Sigmoid colon (tissue), 6 donors: ENCODE measurements at regions not wholly inside any gene's neighbourhood (a gene's known extent, or its start where the extent isn't known, plus 50 kb on each side); places are given as distances from the start of the nearest gene placed in this dataset.

ENCODE experiments used
- DNase-seq: peaks from one replicate; pipeline ENCODE4 v3.0.0-alpha.2; 2019
- H3K27ac ChIP-seq, 4 donors: fragments of 200-600 bp; sonication (generic); one replicate each; pipeline ENCODE4 v1.5.1; 2016 to 2019; ENCODE audit warnings: mild to moderate bottlenecking in 1 of 4
- H3K27me3 ChIP-seq, 3 donors: fragments of 200-600 bp; sonication (generic); one replicate each; pipeline ENCODE4 v1.5.1; 2019; ENCODE audit warnings: mild to moderate bottlenecking in 1 of 3
- H3K36me3 ChIP-seq, 4 donors: fragments of 200-600 bp; sonication (generic); one replicate each; pipeline ENCODE4 v1.5.1; 2016 to 2019
- H3K4me1 ChIP-seq, 4 donors: fragments of 200-600 bp; sonication (generic); one replicate each; pipeline ENCODE4 v1.5.1; 2017 to 2019
- H3K4me3 ChIP-seq, 4 donors: fragments of 200-600 bp; sonication (generic); one replicate each; pipeline ENCODE4 v1.5.1; 2017 to 2019; ENCODE audit warnings: mild to moderate bottlenecking in 2 of 4, moderate library complexity in 1 of 4
- H3K9me3 ChIP-seq, 4 donors: fragments of 200-600 bp in 3 of 4; sonication (generic) in 3 of 4; one replicate each; pipeline versions ENCODE4 v1.5.1 to v1.6.1; 2013 to 2019
- EP300 ChIP-seq, 4 donors: sonication (generic); formaldehyde crosslinking; IDR thresholded peaks; one replicate each; pipeline ENCODE4 v1.6.1; 2017; ENCODE audit warnings: antibody characterized with exemption in 4 of 4
- POLR2A ChIP-seq, 2 donors: fragments of 450-650 bp; IDR thresholded peaks; one replicate each; pipeline ENCODE4 v1.6.1; 2016; ENCODE audit warnings: antibody characterized with exemption in 2 of 2, mild to moderate bottlenecking in 2 of 2, moderate library complexity in 2 of 2
- POLR2AphosphoS5 ChIP-seq, 4 donors: sonication (generic); formaldehyde crosslinking; IDR thresholded peaks; one replicate each; pipeline ENCODE4 v1.6.1; 2017; ENCODE audit warnings: antibody characterized with exemption in 4 of 4
- WGBS, 2 donors: extraction: QIAGEN DNeasy Blood & Tissue Kit; methylation state at CpG; one replicate each; pipeline ENCODE4 v1.1.7; 2013; 5-methylcytosine and 5-hydroxymethylcytosine counted together
- intact Hi-C: fragments of 100-400 bp; cut with DNase I; formaldehyde crosslinking; loops from one replicate; pipeline ENCODE4 v1.15.1; 2023
- TF ChIP-seq, protein P1 (sequence below), 4 experiments: fragments of 450-650 bp in 3 of 4; fragments of 200-600 bp in 1 of 4; IDR thresholded peaks; one replicate each; pipeline ENCODE4 v1.5.1; 2016 to 2019; ENCODE audit warnings: antibody characterized with exemption in 4 of 4, mild to moderate bottlenecking in 3 of 4, moderate library complexity in 2 of 4
- donor health status: healthy with polysubstance abuse.
- donor health status: healthy.

DNA sequence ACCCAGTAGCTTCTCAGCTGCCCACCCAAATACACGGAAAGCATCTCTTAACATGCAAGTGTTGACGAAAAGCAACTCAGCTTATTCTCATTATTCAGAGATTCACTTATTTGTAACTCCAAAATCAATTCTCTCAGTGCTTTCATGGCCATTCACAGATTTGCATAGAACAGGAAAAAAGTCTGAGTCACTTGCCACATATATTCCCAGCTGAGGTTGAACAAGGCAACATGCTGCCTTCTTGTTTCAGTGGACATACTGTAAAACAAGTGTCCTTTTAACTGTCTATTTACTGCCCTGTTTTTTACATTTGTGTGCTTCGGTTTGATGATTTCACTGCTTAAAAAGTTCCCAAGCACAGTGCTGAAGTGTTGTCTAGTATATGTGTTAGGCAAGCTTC, 273.0 kb downstream of the LTN1 start:
- whole genome bisulfite sequencing, 2 donors = 95% methylated on average over 3 of the region's 3 CpGs
- intact Hi-C loops = no loop called here
- Histone ChIP-seq H3K4me1 (no peaks in the 10 kb centered on the region), H3K27ac (no peak overlapping the region), H3K27me3 (no peaks in the 10 kb centered on the region), H3K4me3 (no peak overlapping the region), H3K36me3 (no peaks in the 10 kb centered on the region), H3K9me3 (no peaks in the 10 kb centered on the region)
- TF ChIP-seq, protein P1, sequence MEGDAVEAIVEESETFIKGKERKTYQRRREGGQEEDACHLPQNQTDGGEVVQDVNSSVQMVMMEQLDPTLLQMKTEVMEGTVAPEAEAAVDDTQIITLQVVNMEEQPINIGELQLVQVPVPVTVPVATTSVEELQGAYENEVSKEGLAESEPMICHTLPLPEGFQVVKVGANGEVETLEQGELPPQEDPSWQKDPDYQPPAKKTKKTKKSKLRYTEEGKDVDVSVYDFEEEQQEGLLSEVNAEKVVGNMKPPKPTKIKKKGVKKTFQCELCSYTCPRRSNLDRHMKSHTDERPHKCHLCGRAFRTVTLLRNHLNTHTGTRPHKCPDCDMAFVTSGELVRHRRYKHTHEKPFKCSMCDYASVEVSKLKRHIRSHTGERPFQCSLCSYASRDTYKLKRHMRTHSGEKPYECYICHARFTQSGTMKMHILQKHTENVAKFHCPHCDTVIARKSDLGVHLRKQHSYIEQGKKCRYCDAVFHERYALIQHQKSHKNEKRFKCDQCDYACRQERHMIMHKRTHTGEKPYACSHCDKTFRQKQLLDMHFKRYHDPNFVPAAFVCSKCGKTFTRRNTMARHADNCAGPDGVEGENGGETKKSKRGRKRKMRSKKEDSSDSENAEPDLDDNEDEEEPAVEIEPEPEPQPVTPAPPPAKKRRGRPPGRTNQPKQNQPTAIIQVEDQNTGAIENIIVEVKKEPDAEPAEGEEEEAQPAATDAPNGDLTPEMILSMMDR (IDR thresholded peaks at IDR 0.05) = no peak
- no peak for TF ChIP-seq EP300 (IDR thresholded peaks at IDR 0.05)
- no peak for TF ChIP-seq POLR2A (IDR thresholded peaks at IDR 0.05)
- no peak for TF ChIP-seq POLR2AphosphoS5 (IDR thresholded peaks at IDR 0.05)
- DNase-seq = no peak

DNA sequence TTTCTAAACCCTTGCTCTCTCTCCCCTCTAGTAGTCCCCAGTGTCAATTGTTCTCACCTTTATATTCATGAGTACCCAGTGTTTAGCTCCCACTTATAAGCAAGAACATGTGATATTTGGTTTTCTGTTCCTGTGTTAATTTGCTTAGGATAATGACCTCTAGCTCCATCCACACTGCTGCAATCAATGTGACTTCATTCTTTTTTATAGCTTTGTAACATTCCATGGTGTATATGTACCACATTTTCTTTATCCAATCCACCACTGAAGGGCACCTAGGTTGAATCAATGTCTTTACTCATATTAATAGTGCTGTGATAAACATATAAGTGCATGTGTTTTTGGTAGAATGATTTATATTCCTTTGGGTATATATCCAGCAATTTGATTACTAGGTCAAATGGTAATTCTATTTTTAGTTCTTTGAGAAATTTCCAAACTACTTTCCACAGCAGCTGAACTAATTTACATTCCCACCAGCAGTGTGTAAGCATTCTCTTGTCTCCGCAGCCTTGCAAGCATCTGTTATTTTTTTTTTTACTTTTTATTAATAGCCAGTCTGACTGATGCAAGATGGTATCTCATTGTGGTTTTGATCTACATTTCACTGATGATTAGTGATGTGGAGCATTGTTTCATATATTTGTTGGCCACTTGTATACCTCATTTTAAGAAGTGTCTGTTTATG, 277.8 kb downstream of the LTN1 start:
- TF ChIP-seq POLR2AphosphoS5 (IDR thresholded peaks at IDR 0.05) = no peak
- TF ChIP-seq EP300 (IDR thresholded peaks at IDR 0.05) = no peak
- TF ChIP-seq POLR2A (IDR thresholded peaks at IDR 0.05) = no peak
- TF ChIP-seq, protein P1 (IDR thresholded peaks at IDR 0.05) = no peak
- Histone ChIP-seq H3K4me1 (no peaks in the 10 kb centered on the region), H3K36me3 (no peaks in the 10 kb centered on the region), H3K27me3 (no peaks in the 10 kb centered on the region), H3K4me3 (no peak overlapping the region), H3K27ac (no peak overlapping the region), H3K9me3 (no peaks in the 10 kb centered on the region)
- intact Hi-C loops = no loop called here
- 49 to 88% methylated on average over 1 of the region's 1 CpG for WGBS, 2 donors
- no peak for DNase-seq

DNA sequence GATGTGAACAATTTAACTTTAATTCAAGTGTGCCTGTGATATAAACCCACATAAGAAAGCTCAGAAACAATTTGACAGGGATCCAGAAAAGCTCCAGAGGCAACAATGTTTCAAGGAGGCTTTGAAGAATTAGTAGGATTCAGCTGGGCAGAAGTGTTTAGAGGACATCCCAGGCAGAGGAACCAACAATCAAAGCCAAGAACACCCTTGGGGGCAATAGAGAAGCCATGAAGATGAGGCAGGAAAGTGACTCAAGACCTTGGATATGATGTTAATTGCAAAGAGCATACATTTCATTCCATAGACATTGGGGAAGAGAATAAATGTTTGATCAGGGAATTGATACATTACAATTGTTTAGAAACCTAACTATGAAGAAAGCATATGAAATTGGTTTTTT, 280.3 kb downstream of the LTN1 start:
- H3K9me3 ChIP-seq = no peaks in the 10 kb centered on the region
- DNase-seq = no peak
- intact Hi-C loops = no loop called here
- H3K27me3 ChIP-seq = no peaks in the 10 kb centered on the region
- H3K27ac ChIP-seq = no peak overlapping the region
- TF ChIP-seq POLR2A (IDR thresholded peaks at IDR 0.05) = no peak
- no peak for TF ChIP-seq POLR2AphosphoS5 (IDR thresholded peaks at IDR 0.05)
- TF ChIP-seq, protein P1 (IDR thresholded peaks at IDR 0.05) = no peak
- TF ChIP-seq EP300 (IDR thresholded peaks at IDR 0.05) = no peak
- no peak overlapping the region for H3K4me3 ChIP-seq
- H3K36me3 ChIP-seq = no peaks in the 10 kb centered on the region
- H3K4me1 ChIP-seq = no peaks in the 10 kb centered on the region

DNA sequence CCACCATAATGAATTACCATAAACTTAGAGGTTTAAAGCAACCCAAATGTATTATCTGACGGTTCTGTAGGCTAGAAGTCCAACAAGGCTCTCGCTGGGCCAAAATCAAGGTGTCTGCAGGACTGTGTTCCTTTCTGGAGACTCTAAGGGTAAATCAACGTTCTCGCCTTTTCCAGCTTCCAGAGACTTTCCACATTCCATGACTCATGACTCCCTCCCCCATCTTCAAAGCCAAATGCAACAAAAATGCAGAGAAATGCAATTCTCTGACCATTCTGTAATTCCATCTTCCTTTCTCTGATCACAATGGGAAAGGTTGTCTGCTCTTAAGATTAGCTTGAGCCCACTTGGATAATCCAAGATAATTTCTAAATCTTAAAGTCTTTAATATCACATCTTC, 287.1 kb downstream of the LTN1 start:
- Histone ChIP-seq H3K4me1 (peaks cover 0 to 17% (median 9%) of the 10 kb centered on the region in 4 donors), H3K27me3 (no peaks in the 10 kb centered on the region), H3K36me3 (no peaks in the 10 kb centered on the region), H3K27ac (no peak overlapping the region), H3K4me3 (no peak overlapping the region), H3K9me3 (peaks cover 0 to 3% (median 0%) of the 10 kb centered on the region in 4 donors)
- no peak for DNase-seq
- TF ChIP-seq POLR2AphosphoS5 (IDR thresholded peaks at IDR 0.05) (no peak), EP300 (IDR thresholded peaks at IDR 0.05) (no peak), POLR2A (IDR thresholded peaks at IDR 0.05) (no peak)
- TF ChIP-seq, protein P1 (IDR thresholded peaks at IDR 0.05) = no peak
- intact Hi-C loops = no loop called here
- 72 to 82% methylated on average over 4 of the region's 4 CpGs for WGBS, 2 donors

DNA sequence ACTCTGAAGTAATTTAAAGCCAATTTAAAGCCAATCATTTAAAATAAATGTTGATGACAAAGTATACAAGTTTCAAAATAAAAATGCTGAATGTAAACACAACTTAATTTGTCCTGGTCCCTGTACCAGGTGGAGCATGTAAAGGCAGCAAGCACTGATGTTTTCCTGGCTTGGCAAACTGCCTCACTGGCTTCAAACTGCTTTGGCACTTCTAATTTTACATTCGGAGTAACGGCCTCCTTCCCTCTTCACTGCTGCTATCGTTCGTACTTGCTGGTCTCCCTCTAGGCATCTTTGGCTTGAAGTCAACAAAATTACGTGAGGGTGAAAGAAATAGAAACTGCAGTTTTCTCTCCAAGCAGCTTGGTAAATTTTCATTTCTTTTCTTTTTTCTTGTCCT, 287.9 kb downstream of the LTN1 start:
- no peaks in the 10 kb centered on the region for H3K36me3 ChIP-seq
- peak overlapping the region in 1 of 4 donors; percentile 65 for H3K27ac ChIP-seq
- peaks cover 0 to 3% (median 0%) of the 10 kb centered on the region in 4 donors for H3K9me3 ChIP-seq
- intact Hi-C loops = no loop called here
- no peaks in the 10 kb centered on the region for H3K27me3 ChIP-seq
- H3K4me1 ChIP-seq = peaks cover 0 to 17% (median 9%) of the 10 kb centered on the region in 4 donors
- 66 to 88% methylated on average over 5 of the region's 5 CpGs for WGBS, 2 donors
- H3K4me3 ChIP-seq = no peak overlapping the region
- TF ChIP-seq POLR2A (IDR thresholded peaks at IDR 0.05) (no peak), EP300 (IDR thresholded peaks at IDR 0.05) (no peak), POLR2AphosphoS5 (IDR thresholded peaks at IDR 0.05) (no peak)
- TF ChIP-seq, protein P1 (IDR thresholded peaks at IDR 0.05) = no peak
- no peak for DNase-seq
